SK-N-SH (cell line): ENCODE measurements at regions not wholly inside any gene's neighbourhood (a gene's known extent, or its start where the extent isn't known, plus 50 kb on each side); places are given as distances from the start of the nearest gene placed in this dataset.

ENCODE experiments used
- CTCF ChIA-PET: fragments of 300-600, 350-600 bp; formaldehyde crosslinking; extraction: SDS; loops from one replicate; lab custom pipeline; 2021; lab: Yijun Ruan, JAX
- POLR2A ChIA-PET: fragments of 350-600 bp; sonication (Branson Sonifier 250); formaldehyde crosslinking; extraction: SDS; loops from one replicate; lab custom pipeline; 2020; ENCODE audit warnings: antibody characterized with exemption, inconsistent platforms; lab: Yijun Ruan, JAX
- DNase-seq: peaks from one replicate; pipeline ENCODE4 v3.0.0; 2012
- H2AFZ ChIP-seq: fragments of 200-600 bp; sonication (generic); 2 replicates; pipeline ENCODE4 v1.8.1; 2016; ENCODE audit warnings: antibody characterized with exemption, mild to moderate bottlenecking, low read depth
- H3F3A ChIP-seq: fragments of 200-600 bp; sonication (generic); replicated peaks from 2 replicates; pipeline ENCODE3; 2016; ENCODE audit warnings: antibody characterized with exemption, mild to moderate bottlenecking; ENCODE audit not compliant: insufficient read depth
- H3K27ac ChIP-seq, 2 experiments: fragments of 200-500 bp in 1 of 2; fragments of 200-600 bp in 1 of 2; sonication (Bioruptor generic) in 1 of 2; sonication (generic), shearing (Covaris generic) in 1 of 2; 2 replicates each; pipeline versions ENCODE4 v1.5.1 to v1.6.1; 2014 to 2016; ENCODE audit warnings: low read depth in 2 of 2, inconsistent platforms in 1 of 2, low read length in 1 of 2, mild to moderate bottlenecking in 1 of 2, mixed read lengths in 1 of 2
- H3K27me3 ChIP-seq: fragments of 200-600 bp; sonication (generic), shearing (Covaris generic); 2 replicates; pipeline ENCODE4 v1.6.1; 2016; ENCODE audit warnings: mixed run types; ENCODE audit not compliant: insufficient read depth
- H3K36me3 ChIP-seq, 2 experiments: fragments of 200-500 bp in 1 of 2; fragments of 200-600 bp in 1 of 2; sonication (Bioruptor generic) in 1 of 2; sonication (generic) in 1 of 2; replicated peaks in 1 of 2; 2 replicates each; pipeline versions ENCODE3 to v1.5.1; 2014 to 2016; ENCODE audit warnings: low read length in 1 of 2, mild to moderate bottlenecking in 1 of 2; ENCODE audit not compliant: insufficient read depth in 2 of 2, control insufficient read depth in 1 of 2
- H3K4me1 ChIP-seq, 2 experiments: fragments of 200-500 bp in 1 of 2; fragments of 200-600 bp in 1 of 2; sonication (Bioruptor generic) in 1 of 2; sonication (generic), shearing (Covaris generic) in 1 of 2; 2 replicates each; pipeline versions ENCODE4 v1.5.1 to v1.6.1; 2014 to 2016; ENCODE audit warnings: low read depth in 1 of 2, low read length in 1 of 2, mixed run types in 1 of 2; ENCODE audit not compliant: insufficient read depth in 2 of 2, control insufficient read depth in 1 of 2
- H3K4me2 ChIP-seq: fragments of 200-600 bp; sonication (generic), shearing (Covaris generic); 2 replicates; pipeline ENCODE4 v1.6.1; 2017; ENCODE audit warnings: mixed run types
- H3K4me3 ChIP-seq, 2 experiments: fragments of 200-500 bp in 1 of 2; fragments of 200-600 bp in 1 of 2; sonication (Bioruptor generic) in 1 of 2; sonication (generic), shearing (Covaris generic) in 1 of 2; 2 replicates each; pipeline versions ENCODE4 v1.5.1 to v1.8.1; 2014 to 2016; ENCODE audit warnings: low read depth in 2 of 2, inconsistent platforms in 1 of 2, low read length in 1 of 2, mild to moderate bottlenecking in 1 of 2, mixed read lengths in 1 of 2, moderate library complexity in 1 of 2
- H3K79me2 ChIP-seq: fragments of 200-600 bp; sonication (generic); 2 replicates; pipeline ENCODE4 v1.8.1; 2017; ENCODE audit warnings: mild to moderate bottlenecking; ENCODE audit not compliant: insufficient read depth
- H3K9ac ChIP-seq: fragments of 200-600 bp; sonication (generic); 2 replicates; pipeline ENCODE4 v1.6.1; 2017; ENCODE audit warnings: mixed run types
- H3K9me2 ChIP-seq: fragments of 200-600 bp; sonication (generic); 2 replicates; pipeline ENCODE4 v1.6.1; 2017; ENCODE audit warnings: mixed run types
- H3K9me3 ChIP-seq: fragments of 200-600 bp; sonication (generic); 2 replicates; pipeline ENCODE4 v1.6.1; 2017; ENCODE audit warnings: mixed run types, mild to moderate bottlenecking, moderate library complexity
- H4K20me1 ChIP-seq: fragments of 200-600 bp; sonication (generic); 2 replicates; pipeline ENCODE4 v1.6.1; 2017; ENCODE audit warnings: mild to moderate bottlenecking, mixed run types; ENCODE audit not compliant: insufficient read depth
- CHD2 ChIP-seq: fragments of 150-350 bp; IDR thresholded peaks from 2 replicates; pipeline ENCODE4 v1.6.1; 2018; ENCODE audit warnings: low read length; ENCODE audit not compliant: partially characterized antibody
- ELF1 ChIP-seq: IDR thresholded peaks from 2 replicates; pipeline ENCODE4 v1.4.0; 2012
- EP300 ChIP-seq, 2 experiments: IDR thresholded peaks; 2 replicates each; pipeline versions ENCODE4 v1.4.0 to v1.6.1; 2012; ENCODE audit warnings: borderline replicate concordance in 1 of 2, low read depth in 1 of 2, low read length in 1 of 2
- EZH2phosphoT487 ChIP-seq: fragments of 200-600 bp; sonication (generic); IDR thresholded peaks from 2 replicates; pipeline ENCODE4 v1.6.1; 2017; ENCODE audit warnings: low read depth, mixed run types, mild to moderate bottlenecking, antibody characterized with exemption, moderate library complexity, borderline replicate concordance
- FOXJ3 ChIP-seq: sonication (generic); formaldehyde crosslinking; IDR thresholded peaks from 2 replicates; pipeline ENCODE4 v1.5.1; 2020; ENCODE audit warnings: mild to moderate bottlenecking, missing genetic modification reagents
- GABPA ChIP-seq: IDR thresholded peaks from 2 replicates; pipeline ENCODE4 v1.4.0; 2012; ENCODE audit warnings: low read depth, mild to moderate bottlenecking
- GATA2 ChIP-seq: sonication (generic); formaldehyde crosslinking; IDR thresholded peaks from 2 replicates; pipeline ENCODE4 v1.5.0; 2020; ENCODE audit warnings: mild to moderate bottlenecking, missing genetic modification reagents
- JUND ChIP-seq: IDR thresholded peaks from 2 replicates; pipeline ENCODE4 v1.4.0; 2012
- MEF2A ChIP-seq: IDR thresholded peaks from 2 replicates; pipeline ENCODE4 v1.4.0; 2012; ENCODE audit warnings: low read depth, borderline replicate concordance
- NFIC ChIP-seq: IDR thresholded peaks from 2 replicates; pipeline ENCODE4 v1.4.0; 2012; ENCODE audit warnings: borderline replicate concordance
- POLR2AphosphoS5 ChIP-seq: IDR thresholded peaks from 2 replicates; pipeline ENCODE4 v1.6.1; 2012; ENCODE audit warnings: low read depth, low read length
- RFX5 ChIP-seq: IDR thresholded peaks from 2 replicates; pipeline ENCODE4 v1.6.1; 2012; ENCODE audit warnings: mild to moderate bottlenecking, improper control_type of control experiment, low read length
- RXRA ChIP-seq: IDR thresholded peaks from 2 replicates; pipeline ENCODE4 v1.4.0; 2012; ENCODE audit warnings: low read depth, mild to moderate bottlenecking, borderline replicate concordance
- SMC3 ChIP-seq: IDR thresholded peaks from 2 replicates; pipeline ENCODE4 v1.6.1; 2012; ENCODE audit warnings: low read depth, low read length, improper control_type of control experiment
- TAF1 ChIP-seq: IDR thresholded peaks from 2 replicates; pipeline ENCODE4 v1.6.1; 2012; ENCODE audit warnings: low read depth, mild to moderate bottlenecking, low read length, moderate library complexity, borderline replicate concordance
- TCF12 ChIP-seq: IDR thresholded peaks from 2 replicates; pipeline ENCODE4 v1.4.0; 2012
- TEAD4 ChIP-seq: IDR thresholded peaks from 2 replicates; pipeline ENCODE4 v1.4.0; 2012; ENCODE audit warnings: mild to moderate bottlenecking, borderline replicate concordance; ENCODE audit not compliant: insufficient read depth
- YY1 ChIP-seq: IDR thresholded peaks from 2 replicates; pipeline ENCODE4 v1.4.0; 2012; ENCODE audit warnings: low read depth, mild to moderate bottlenecking
- WGBS: methylation state at CpG from one replicate; pipeline ENCODE4 v1.1.6; 2017; ENCODE audit warnings: low lambda C conversion rate; 5-methylcytosine and 5-hydroxymethylcytosine counted together
- TF ChIP-seq, protein P1 (sequence below): IDR thresholded peaks from 2 replicates; pipeline ENCODE4 v1.4.0; 2012; ENCODE audit warnings: low read depth, borderline replicate concordance
- TF ChIP-seq, protein P2 (sequence below): fragments of 150-350 bp; IDR thresholded peaks from 2 replicates; pipeline ENCODE4 v1.6.1; 2016; ENCODE audit warnings: mild to moderate bottlenecking, low read depth, low read length
- TF ChIP-seq, protein P3 (sequence below): IDR thresholded peaks from 2 replicates; pipeline ENCODE4 v1.4.0; 2012; ENCODE audit warnings: low read depth
- TF ChIP-seq, protein P4 (sequence below): IDR thresholded peaks from 2 replicates; pipeline ENCODE4 v1.6.1; 2012; ENCODE audit warnings: mild to moderate bottlenecking, low read depth, low read length, moderate library complexity
- TF ChIP-seq, protein P5 (sequence below): IDR thresholded peaks from 2 replicates; pipeline ENCODE4 v1.4.0; 2012; ENCODE audit warnings: low read depth, borderline replicate concordance

DNA sequence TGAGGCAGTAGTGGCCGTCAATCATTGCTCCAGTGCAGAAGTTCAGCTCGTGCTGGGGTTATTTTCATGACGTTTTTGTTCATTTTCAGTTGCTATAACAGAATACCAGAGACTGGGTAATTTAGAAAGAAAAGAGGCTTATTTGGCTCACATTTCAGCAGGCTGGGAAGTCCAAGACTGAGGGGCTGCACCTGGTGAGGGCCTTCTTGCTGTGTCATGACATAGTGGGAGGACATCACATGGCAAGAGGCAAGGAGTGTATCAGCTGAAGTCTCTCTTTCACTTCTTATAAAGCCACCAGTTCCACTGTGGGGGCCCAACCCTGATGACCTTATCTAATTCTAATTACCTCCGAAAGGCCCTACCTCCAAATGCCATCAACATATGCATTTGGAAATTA lies 58.0 kb upstream of the DPP10 start:
- Histone ChIP-seq H3K4me1 (no peaks in the 10 kb centered on the region), H3K9ac (no peak overlapping the region), H3K9me2 (no peaks in the 10 kb centered on the region), H3K4me3 (no peak overlapping the region), H3K4me2 (no peak overlapping the region), H3K36me3 (no peaks in the 10 kb centered on the region), H3K27ac (no peak overlapping the region), H3K27me3 (no peaks in the 10 kb centered on the region), H3K9me3 (no peaks in the 10 kb centered on the region), H4K20me1 (no peaks in the 10 kb centered on the region), H3K79me2 (no peaks in the 10 kb centered on the region), H3F3A (no peaks in the 10 kb centered on the region), H2AFZ (no peak overlapping the region)
- POLR2A ChIA-PET, result no interaction called here
- TF ChIP-seq EP300 (IDR thresholded peaks at IDR 0.05; ENCODE audit: borderline replicate concordance in 1 of 2, low read depth in 1 of 2, low read length in 1 of 2) (no peak), ELF1 (no peak), NFIC (no peak), EZH2phosphoT487 (no peak), TAF1 (no peak), JUND (no peak), POLR2AphosphoS5 (no peak), RXRA (no peak), TEAD4 (no peak), MEF2A (no peak), YY1 (no peak), FOXJ3 (no peak), RFX5 (no peak), TCF12 (no peak), CHD2 (no peak)
- TF ChIP-seq, protein P1, sequence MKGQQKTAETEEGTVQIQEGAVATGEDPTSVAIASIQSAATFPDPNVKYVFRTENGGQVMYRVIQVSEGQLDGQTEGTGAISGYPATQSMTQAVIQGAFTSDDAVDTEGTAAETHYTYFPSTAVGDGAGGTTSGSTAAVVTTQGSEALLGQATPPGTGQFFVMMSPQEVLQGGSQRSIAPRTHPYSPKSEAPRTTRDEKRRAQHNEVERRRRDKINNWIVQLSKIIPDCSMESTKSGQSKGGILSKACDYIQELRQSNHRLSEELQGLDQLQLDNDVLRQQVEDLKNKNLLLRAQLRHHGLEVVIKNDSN, result no peak
- TF ChIP-seq, protein P2, sequence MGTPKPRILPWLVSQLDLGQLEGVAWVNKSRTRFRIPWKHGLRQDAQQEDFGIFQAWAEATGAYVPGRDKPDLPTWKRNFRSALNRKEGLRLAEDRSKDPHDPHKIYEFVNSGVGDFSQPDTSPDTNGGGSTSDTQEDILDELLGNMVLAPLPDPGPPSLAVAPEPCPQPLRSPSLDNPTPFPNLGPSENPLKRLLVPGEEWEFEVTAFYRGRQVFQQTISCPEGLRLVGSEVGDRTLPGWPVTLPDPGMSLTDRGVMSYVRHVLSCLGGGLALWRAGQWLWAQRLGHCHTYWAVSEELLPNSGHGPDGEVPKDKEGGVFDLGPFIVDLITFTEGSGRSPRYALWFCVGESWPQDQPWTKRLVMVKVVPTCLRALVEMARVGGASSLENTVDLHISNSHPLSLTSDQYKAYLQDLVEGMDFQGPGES, result no peak
- 1% methylated on average over 4 of the region's 4 CpGs for WGBS
- no peak for DNase-seq
- CTCF ChIA-PET, result no interaction called here

DNA sequence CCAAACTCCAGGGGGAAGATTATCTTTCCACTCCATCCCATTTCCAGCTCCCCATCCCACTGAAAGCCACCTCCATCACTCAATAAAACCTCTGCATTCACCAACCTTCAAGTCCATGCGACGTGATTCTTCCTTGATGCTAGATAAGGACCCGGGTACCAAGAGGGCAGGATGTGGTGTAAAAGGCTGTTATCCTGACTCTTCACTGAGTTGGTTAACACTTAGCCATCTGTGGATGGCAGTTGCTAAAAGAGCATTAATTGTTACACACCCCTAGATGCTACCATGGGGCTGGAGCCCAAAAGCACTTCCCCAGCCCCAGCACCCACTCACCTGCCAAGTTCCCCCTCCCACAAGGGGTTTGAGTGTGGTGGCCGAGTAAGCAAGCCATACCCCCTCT lies 53.4 kb upstream of the DPP10 start:
- ChIA-PET CTCF (no interaction called here), POLR2A (no interaction called here)
- H3K9me2 ChIP-seq, result no peaks in the 10 kb centered on the region
- 0% methylated on average over 4 of the region's 4 CpGs for WGBS
- H3K36me3 ChIP-seq, result no peaks in the 10 kb centered on the region
- no peak overlapping the region for H3K27ac ChIP-seq
- H3K4me1 ChIP-seq, result no peaks in the 10 kb centered on the region
- H3K9ac ChIP-seq, result no peak overlapping the region
- H3K4me2 ChIP-seq, result no peak overlapping the region
- no peaks in the 10 kb centered on the region for H3F3A ChIP-seq
- no peak overlapping the region for H3K4me3 ChIP-seq
- H4K20me1 ChIP-seq, result no peaks in the 10 kb centered on the region
- no peak overlapping the region for H2AFZ ChIP-seq
- no peak for DNase-seq
- no peaks in the 10 kb centered on the region for H3K79me2 ChIP-seq
- H3K9me3 ChIP-seq, result no peaks in the 10 kb centered on the region
- no peaks in the 10 kb centered on the region for H3K27me3 ChIP-seq
- TF ChIP-seq EP300 (IDR thresholded peaks at IDR 0.05; ENCODE audit: borderline replicate concordance in 1 of 2, low read depth in 1 of 2, low read length in 1 of 2) (no peak), SMC3 (no peak), ELF1 (no peak), NFIC (no peak), EZH2phosphoT487 (no peak), TCF12 (no peak), GABPA (no peak), MEF2A (no peak), GATA2 (no peak)
- TF ChIP-seq, protein P3, sequence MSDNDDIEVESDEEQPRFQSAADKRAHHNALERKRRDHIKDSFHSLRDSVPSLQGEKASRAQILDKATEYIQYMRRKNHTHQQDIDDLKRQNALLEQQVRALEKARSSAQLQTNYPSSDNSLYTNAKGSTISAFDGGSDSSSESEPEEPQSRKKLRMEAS, result no peak
- TF ChIP-seq, protein P4, sequence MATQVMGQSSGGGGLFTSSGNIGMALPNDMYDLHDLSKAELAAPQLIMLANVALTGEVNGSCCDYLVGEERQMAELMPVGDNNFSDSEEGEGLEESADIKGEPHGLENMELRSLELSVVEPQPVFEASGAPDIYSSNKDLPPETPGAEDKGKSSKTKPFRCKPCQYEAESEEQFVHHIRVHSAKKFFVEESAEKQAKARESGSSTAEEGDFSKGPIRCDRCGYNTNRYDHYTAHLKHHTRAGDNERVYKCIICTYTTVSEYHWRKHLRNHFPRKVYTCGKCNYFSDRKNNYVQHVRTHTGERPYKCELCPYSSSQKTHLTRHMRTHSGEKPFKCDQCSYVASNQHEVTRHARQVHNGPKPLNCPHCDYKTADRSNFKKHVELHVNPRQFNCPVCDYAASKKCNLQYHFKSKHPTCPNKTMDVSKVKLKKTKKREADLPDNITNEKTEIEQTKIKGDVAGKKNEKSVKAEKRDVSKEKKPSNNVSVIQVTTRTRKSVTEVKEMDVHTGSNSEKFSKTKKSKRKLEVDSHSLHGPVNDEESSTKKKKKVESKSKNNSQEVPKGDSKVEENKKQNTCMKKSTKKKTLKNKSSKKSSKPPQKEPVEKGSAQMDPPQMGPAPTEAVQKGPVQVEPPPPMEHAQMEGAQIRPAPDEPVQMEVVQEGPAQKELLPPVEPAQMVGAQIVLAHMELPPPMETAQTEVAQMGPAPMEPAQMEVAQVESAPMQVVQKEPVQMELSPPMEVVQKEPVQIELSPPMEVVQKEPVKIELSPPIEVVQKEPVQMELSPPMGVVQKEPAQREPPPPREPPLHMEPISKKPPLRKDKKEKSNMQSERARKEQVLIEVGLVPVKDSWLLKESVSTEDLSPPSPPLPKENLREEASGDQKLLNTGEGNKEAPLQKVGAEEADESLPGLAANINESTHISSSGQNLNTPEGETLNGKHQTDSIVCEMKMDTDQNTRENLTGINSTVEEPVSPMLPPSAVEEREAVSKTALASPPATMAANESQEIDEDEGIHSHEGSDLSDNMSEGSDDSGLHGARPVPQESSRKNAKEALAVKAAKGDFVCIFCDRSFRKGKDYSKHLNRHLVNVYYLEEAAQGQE, result no peak
- TF ChIP-seq, protein P5, sequence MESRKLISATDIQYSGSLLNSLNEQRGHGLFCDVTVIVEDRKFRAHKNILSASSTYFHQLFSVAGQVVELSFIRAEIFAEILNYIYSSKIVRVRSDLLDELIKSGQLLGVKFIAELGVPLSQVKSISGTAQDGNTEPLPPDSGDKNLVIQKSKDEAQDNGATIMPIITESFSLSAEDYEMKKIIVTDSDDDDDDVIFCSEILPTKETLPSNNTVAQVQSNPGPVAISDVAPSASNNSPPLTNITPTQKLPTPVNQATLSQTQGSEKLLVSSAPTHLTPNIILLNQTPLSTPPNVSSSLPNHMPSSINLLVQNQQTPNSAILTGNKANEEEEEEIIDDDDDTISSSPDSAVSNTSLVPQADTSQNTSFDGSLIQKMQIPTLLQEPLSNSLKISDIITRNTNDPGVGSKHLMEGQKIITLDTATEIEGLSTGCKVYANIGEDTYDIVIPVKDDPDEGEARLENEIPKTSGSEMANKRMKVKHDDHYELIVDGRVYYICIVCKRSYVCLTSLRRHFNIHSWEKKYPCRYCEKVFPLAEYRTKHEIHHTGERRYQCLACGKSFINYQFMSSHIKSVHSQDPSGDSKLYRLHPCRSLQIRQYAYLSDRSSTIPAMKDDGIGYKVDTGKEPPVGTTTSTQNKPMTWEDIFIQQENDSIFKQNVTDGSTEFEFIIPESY, result no peak
